HepG2 (cell line): ENCODE measurements at regions not wholly inside any gene's neighbourhood (a gene's known extent, or its start where the extent isn't known, plus 50 kb on each side); places are given as distances from the start of the nearest gene placed in this dataset.

Source experiments
- ATAC-seq: fragments of 200-7000 bp; cut with Tn5 transposase; 3 replicates; pipeline ENCODE4 v1.9.1; 2020; ENCODE audit warnings: mild to moderate bottlenecking, moderate library complexity
- BruUV-seq: library from RNA; stranded (reverse); fragments of 400-500 nt; replicated peaks from 2 replicates; lab custom pipeline; 2021; lab: Mats Ljungman, UMichigan
- CTCF ChIA-PET: fragments of 300-600 bp; formaldehyde crosslinking; extraction: SDS; loops from one replicate; lab custom pipeline; 2021; ENCODE audit warnings: low total read pairs, inconsistent platforms, low intra/inter-chr PET ratio; lab: Yijun Ruan, JAX
- POLR2A ChIA-PET: fragments of 350-600 bp; sonication (Branson Sonifier 250); formaldehyde crosslinking; loops from one replicate; lab custom pipeline; 2020; ENCODE audit warnings: antibody characterized with exemption, inconsistent platforms; lab: Yijun Ruan, JAX
- DNase-seq: peaks from one replicate; pipeline ENCODE4 v3.0.0-alpha.2; 2015; ENCODE audit warnings: low spot score
- FAIRE-seq: peaks from 3 replicates; lab custom pipeline; 2011; peaks lifted over from hg19 to GRCh38; lab: Jason Lieb, UNC
- H2AFZ ChIP-seq: one replicate; pipeline ENCODE4 v1.6.1; 2011; ENCODE audit warnings: low read length, inconsistent platforms
- H3K27ac ChIP-seq: fragments of 300-600 bp; 3 replicates; pipeline ENCODE4 v1.8.0; 2011; ENCODE audit warnings: mixed run types, mild to moderate bottlenecking, mixed read lengths, low read length, inconsistent platforms; ENCODE audit not compliant: insufficient read depth; ENCODE audit errors: extremely low read length
- H3K27me3 ChIP-seq, 2 experiments: fragments of 200-600 bp in 1 of 2; 2 replicates in 1 of 2; 3 replicates in 1 of 2; pipeline versions ENCODE4 v1.6.0 to v1.8.0; 2011; ENCODE audit warnings: low read length in 2 of 2, mild to moderate bottlenecking in 2 of 2, moderate library complexity in 2 of 2, inconsistent platforms in 1 of 2; ENCODE audit not compliant: insufficient read depth in 2 of 2, control insufficient read depth in 1 of 2
- H3K36me3 ChIP-seq, 2 experiments: fragments of 200-600 bp in 1 of 2; replicated peaks in 1 of 2; 2 replicates in 1 of 2; 3 replicates in 1 of 2; pipeline versions ENCODE4 v1.5.1 to v1.8.0; 2011; ENCODE audit warnings: low read length in 2 of 2, inconsistent platforms in 1 of 2; ENCODE audit not compliant: insufficient read depth in 2 of 2, control insufficient read depth in 1 of 2
- H3K4me1 ChIP-seq: 2 replicates; pipeline ENCODE4 v1.5.1; 2012; ENCODE audit warnings: low read length, inconsistent platforms; ENCODE audit not compliant: insufficient read depth
- H3K4me2 ChIP-seq: 2 replicates; pipeline ENCODE4 v1.6.0; 2011; ENCODE audit warnings: low read depth, low read length, inconsistent platforms
- H3K4me3 ChIP-seq, 3 experiments: fragments of 200-600 bp in 1 of 3; sonication (generic), shearing (Covaris generic) in 1 of 3; replicated peaks in 1 of 3; 2 replicates each; pipeline ENCODE4 v1.5.1; 2011 to 2016; ENCODE audit warnings: low read length in 3 of 3, inconsistent platforms in 2 of 3, low read depth in 2 of 3, mild to moderate bottlenecking in 2 of 3, control low read depth in 1 of 3, mixed read lengths in 1 of 3; ENCODE audit not compliant: insufficient read depth in 1 of 3
- H3K79me2 ChIP-seq: one replicate; pipeline ENCODE4 v1.6.1; 2011; ENCODE audit warnings: low read length, inconsistent platforms; ENCODE audit not compliant: insufficient read depth
- H3K9ac ChIP-seq: 2 replicates; pipeline ENCODE4 v1.6.0; 2011; ENCODE audit warnings: mild to moderate bottlenecking, low read depth, low read length, inconsistent platforms; ENCODE audit not compliant: insufficient read depth
- H3K9me3 ChIP-seq: 2 replicates; pipeline ENCODE4 v1.5.1; 2012; ENCODE audit warnings: mild to moderate bottlenecking, low read length
- H4K20me1 ChIP-seq: 2 replicates; pipeline ENCODE4 v1.6.0; 2011; ENCODE audit warnings: inconsistent platforms, mild to moderate bottlenecking, low read length, moderate library complexity; ENCODE audit not compliant: insufficient read depth
- AGO1 ChIP-seq: fragments of 200-400 bp; formaldehyde crosslinking; IDR thresholded peaks from 2 replicates; pipeline ENCODE4 v1.6.1; 2017; ENCODE audit warnings: mild to moderate bottlenecking, low read depth, low read length, moderate library complexity; ENCODE audit not compliant: poor library complexity, severe bottlenecking
- ATAD3A ChIP-seq: sonication (generic); formaldehyde crosslinking; IDR thresholded peaks from 2 replicates; pipeline ENCODE4 v1.4.0; 2020; ENCODE audit warnings: missing genetic modification reagents
- CENPX ChIP-seq: sonication (generic); formaldehyde crosslinking; IDR thresholded peaks from 2 replicates; pipeline ENCODE4 v1.9.0; 2021; ENCODE audit warnings: mild to moderate bottlenecking, missing genetic modification reagents, moderate library complexity
- CREB3 ChIP-seq: sonication (generic); formaldehyde crosslinking; IDR thresholded peaks from 2 replicates; pipeline ENCODE4 v1.5.0; 2020; ENCODE audit warnings: missing genetic modification reagents
- DNMT3B ChIP-seq: conservative IDR thresholded peaks from 2 replicates; pipeline ENCODE4 v1.6.1; 2016; ENCODE audit warnings: missing biosample characterization, control low read depth
- GLI4 ChIP-seq: sonication (generic); formaldehyde crosslinking; IDR thresholded peaks from 2 replicates; pipeline ENCODE4 v1.5.1; 2020; ENCODE audit warnings: missing genetic modification reagents, mild to moderate bottlenecking, moderate library complexity, borderline replicate concordance
- GTF3A ChIP-seq: sonication (generic); formaldehyde crosslinking; conservative IDR thresholded peaks from 2 replicates; pipeline ENCODE4 v1.4.0; 2020; ENCODE audit warnings: mild to moderate bottlenecking, missing genetic modification reagents
- HIVEP1 ChIP-seq: sonication (generic); formaldehyde crosslinking; IDR thresholded peaks from 2 replicates; pipeline ENCODE4 v1.4.0; 2020; ENCODE audit warnings: mild to moderate bottlenecking, missing genetic modification reagents
- KLF11 ChIP-seq: IDR thresholded peaks from 2 replicates; pipeline ENCODE4 v1.6.1; 2016; ENCODE audit warnings: missing compliant biosample characterization
- NR3C1 ChIP-seq: sonication (generic); formaldehyde crosslinking; IDR thresholded peaks from 2 replicates; pipeline ENCODE4 v1.4.0; 2020; ENCODE audit warnings: missing genetic modification reagents
- ONECUT2 ChIP-seq: sonication (generic); formaldehyde crosslinking; IDR thresholded peaks from 2 replicates; pipeline ENCODE4 v1.4.0; 2020; ENCODE audit warnings: missing genetic modification reagents
- SIX4 ChIP-seq: sonication (generic); formaldehyde crosslinking; IDR thresholded peaks from 2 replicates; pipeline ENCODE4 v1.4.0; 2020; ENCODE audit warnings: missing genetic modification reagents
- SNRNP70 ChIP-seq: fragments of 200-400 bp; formaldehyde crosslinking; IDR thresholded peaks from 2 replicates; pipeline ENCODE4 v1.6.1; 2017; ENCODE audit warnings: mild to moderate bottlenecking, low read depth, low read length, moderate library complexity
- SYNCRIP ChIP-seq: fragments of 200-400 bp; formaldehyde crosslinking; IDR thresholded peaks from 2 replicates; pipeline ENCODE4 v1.6.1; 2018; ENCODE audit warnings: mild to moderate bottlenecking, low read depth, low read length; ENCODE audit not compliant: insufficient read depth
- ZC3H4 ChIP-seq: sonication (generic); formaldehyde crosslinking; IDR thresholded peaks from 2 replicates; pipeline ENCODE4 v1.4.0; 2020; ENCODE audit warnings: missing genetic modification reagents, borderline replicate concordance
- ZNF20 ChIP-seq: sonication (generic); formaldehyde crosslinking; IDR thresholded peaks from 2 replicates; pipeline ENCODE4 v1.4.0; 2020; ENCODE audit warnings: mild to moderate bottlenecking, moderate library complexity, missing genetic modification reagents
- ZNF234 ChIP-seq: sonication (generic); formaldehyde crosslinking; conservative IDR thresholded peaks from 2 replicates; pipeline ENCODE4 v1.5.1; 2020; ENCODE audit warnings: mild to moderate bottlenecking, missing genetic modification reagents
- ZNF496 ChIP-seq: sonication (generic); formaldehyde crosslinking; IDR thresholded peaks from 2 replicates; pipeline ENCODE4 v1.8.1; 2023; ENCODE audit warnings: mild to moderate bottlenecking, moderate library complexity, missing genetic modification reagents; ENCODE audit not compliant: insufficient replicate concordance
- WGBS: methylation state at CpG from one replicate; pipeline ENCODE4 v1.1.6; 2017; ENCODE audit warnings: low lambda C conversion rate; 5-methylcytosine and 5-hydroxymethylcytosine counted together
- in situ Hi-C: cut with HindIII; loops from 2 replicates; pipeline ENCODE4 v1.10.0; 2017; ENCODE audit warnings: low pct_unique_long_range_greater_than_20kb; ENCODE audit not compliant: extremely low pct_ligation_motif_present
- intact Hi-C: fragments of 100-400 bp; cut with micrococcal nuclease; formaldehyde crosslinking; loops from one replicate; pipeline ENCODE4 v1.10.0; 2022; ENCODE audit not compliant: unreplicated experiment

- CTCF ChIA-PET: no interaction called here
- no peak for FAIRE-seq
- in situ Hi-C loops: no loop called here
Measured at GRCh38 chr2:150353376-150353775, 134.1 kb downstream of the RND3 start.

GRCh38 chr2:150351922-150352321 is 135.5 kb downstream of the RND3 start:
- BruUV-seq: no TSS peak
- CTCF ChIA-PET: no interaction called here
- Histone ChIP-seq H2AFZ (no peak overlapping the region), H3K36me3 (no peaks in the 10 kb centered on the region), H3K4me1 (no peaks in the 10 kb centered on the region), H3K9me3 (peaks cover 73% of the 10 kb centered on the region), H3K4me2 (no peak overlapping the region), H3K27ac (no peak overlapping the region), H3K27me3 (no peaks in the 10 kb centered on the region), H3K79me2 (no peaks in the 10 kb centered on the region)
- intact Hi-C loops: no loop called here
- in situ Hi-C loops: no loop called here
- DNase-seq: no peak
- ATAC-seq: no peak
- TF ChIP-seq GLI4 (no peak), ONECUT2 (CRISPR knock-in tag) (no peak), NR3C1 (CRISPR knock-in tag) (no peak)
- TF ChIP-seq, all 625 proteins: peak for 0
- Histone ChIP-seq H3K9ac (no peak overlapping the region), H4K20me1 (no peaks in the 10 kb centered on the region), H3K4me3 (no peak overlapping the region)
- no peak for FAIRE-seq
- POLR2A ChIA-PET: no interaction called here

More at GRCh38 chr2:150353376-150353775, 134.1 kb downstream of the RND3 start:
- no peaks in the 10 kb centered on the region for H3K79me2 ChIP-seq
- H2AFZ ChIP-seq: no peak overlapping the region
- H3K27ac ChIP-seq: no peak overlapping the region
- no peak overlapping the region for H3K4me3 ChIP-seq
- peaks cover 7% of the 10 kb centered on the region; the same call in 1 of the 2 replicates for H3K4me1 ChIP-seq
- WGBS: 6% methylated on average over 2 of the region's 2 CpGs
- no peaks in the 10 kb centered on the region for H3K27me3 ChIP-seq
- POLR2A ChIA-PET: no interaction called here
- DNase-seq: no peak
- no peaks in the 10 kb centered on the region for H4K20me1 ChIP-seq
- BruUV-seq: no TSS peak
- ATAC-seq: no peak
- intact Hi-C loops: no loop called here
- no peaks in the 10 kb centered on the region for H3K36me3 ChIP-seq
- H3K9me3 ChIP-seq: peaks cover 73% of the 10 kb centered on the region
- no peak overlapping the region for H3K9ac ChIP-seq
- no peak overlapping the region for H3K4me2 ChIP-seq
- TF ChIP-seq SNRNP70: no peak
- no peak for TF ChIP-seq AGO1
- TF ChIP-seq CREB3 (CRISPR knock-in tag): no peak
- TF ChIP-seq ZC3H4 (CRISPR knock-in tag): no peak
- no peak for TF ChIP-seq ZNF496
- TF ChIP-seq SIX4 (CRISPR knock-in tag): no peak
- TF ChIP-seq KLF11: no peak
- no peak for TF ChIP-seq GTF3A (CRISPR knock-in tag)
- TF ChIP-seq DNMT3B: no peak
- TF ChIP-seq HIVEP1 (CRISPR knock-in tag): no peak
- TF ChIP-seq SYNCRIP: no peak
- TF ChIP-seq CENPX (CRISPR knock-in tag): no peak
- no peak for TF ChIP-seq ZNF20 (CRISPR knock-in tag)
- no peak for TF ChIP-seq ATAD3A (CRISPR knock-in tag)
- TF ChIP-seq ZNF234 (CRISPR knock-in tag): no peak
